A673 (cell line): ENCODE measurements at regions not wholly inside any gene's neighbourhood (a gene's known extent, or its start where the extent isn't known, plus 50 kb on each side); places are given as distances from the start of the nearest gene placed in this dataset.

ENCODE experiments used
- EZH2 ChIP-seq: fragments of 200-600 bp; sonication (generic); IDR thresholded peaks from 2 replicates; pipeline ENCODE4 v1.6.1; 2017; ENCODE audit warnings: borderline replicate concordance, low read depth, mild to moderate bottlenecking, mixed read lengths, antibody characterized with exemption, low read length; ENCODE audit not compliant: poor library complexity, severe bottlenecking
- TF ChIP-seq, protein P1 (sequence below): fragments of 300-800, 200-600 bp; sonication (generic); conservative IDR thresholded peaks from 2 replicates; pipeline ENCODE4 v1.5.1; 2017; ENCODE audit warnings: low read depth, mild to moderate bottlenecking, antibody characterized with exemption, low read length, moderate library complexity, mixed read lengths

DNA sequence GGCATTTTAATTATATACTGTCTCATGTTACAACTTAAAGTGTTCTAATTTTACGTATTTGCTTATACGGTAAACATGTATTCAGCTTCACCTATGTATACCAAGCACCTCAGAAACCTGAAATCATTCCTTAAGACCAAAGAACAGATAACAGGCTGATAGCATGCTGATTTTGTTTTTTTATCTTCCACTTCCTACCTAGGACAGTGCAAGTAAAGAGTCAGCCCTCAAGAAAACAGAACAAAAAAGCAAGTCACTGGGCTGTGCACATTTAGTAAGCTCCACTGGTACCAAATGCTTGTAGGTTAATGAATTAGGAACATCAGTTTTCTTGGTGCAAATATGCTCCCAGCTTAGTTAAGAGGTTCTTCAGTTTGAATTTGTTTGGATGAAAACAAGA is 611.3 kb downstream of the VRK1 start:
- TF ChIP-seq, protein P1, sequence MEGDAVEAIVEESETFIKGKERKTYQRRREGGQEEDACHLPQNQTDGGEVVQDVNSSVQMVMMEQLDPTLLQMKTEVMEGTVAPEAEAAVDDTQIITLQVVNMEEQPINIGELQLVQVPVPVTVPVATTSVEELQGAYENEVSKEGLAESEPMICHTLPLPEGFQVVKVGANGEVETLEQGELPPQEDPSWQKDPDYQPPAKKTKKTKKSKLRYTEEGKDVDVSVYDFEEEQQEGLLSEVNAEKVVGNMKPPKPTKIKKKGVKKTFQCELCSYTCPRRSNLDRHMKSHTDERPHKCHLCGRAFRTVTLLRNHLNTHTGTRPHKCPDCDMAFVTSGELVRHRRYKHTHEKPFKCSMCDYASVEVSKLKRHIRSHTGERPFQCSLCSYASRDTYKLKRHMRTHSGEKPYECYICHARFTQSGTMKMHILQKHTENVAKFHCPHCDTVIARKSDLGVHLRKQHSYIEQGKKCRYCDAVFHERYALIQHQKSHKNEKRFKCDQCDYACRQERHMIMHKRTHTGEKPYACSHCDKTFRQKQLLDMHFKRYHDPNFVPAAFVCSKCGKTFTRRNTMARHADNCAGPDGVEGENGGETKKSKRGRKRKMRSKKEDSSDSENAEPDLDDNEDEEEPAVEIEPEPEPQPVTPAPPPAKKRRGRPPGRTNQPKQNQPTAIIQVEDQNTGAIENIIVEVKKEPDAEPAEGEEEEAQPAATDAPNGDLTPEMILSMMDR = no peak
- no peak for TF ChIP-seq EZH2
